ENCODE measurements at regions not wholly inside any gene's neighbourhood (a gene's known extent, or its start where the extent isn't known, plus 50 kb on each side); places are given as distances from the start of the nearest gene placed in this dataset.

- Histone ChIP-seq H3K36me3 (ENCODE audit: control insufficient read depth, insufficient read depth, low read length) (no peaks in the 10 kb centered on the region), H3K4me3 (ENCODE audit: low read depth, low read length) (no peak overlapping the region), H3K27me3 (ENCODE audit: control insufficient read depth, insufficient read depth, low read length) (no peaks in the 10 kb centered on the region)
- TF ChIP-seq CTCF (IDR thresholded peaks at IDR 0.05; ENCODE audit: insufficient read depth, low read length, poor library complexity, severe bottlenecking) = no peak
- no peak for DNase-seq (ENCODE audit: low read depth)
Observed at GRCh38 chr14:101246894-101247841, 314.1 kb upstream of the DIO3 start.

- no peak for DNase-seq (ENCODE audit: low read depth)
- peaks cover 2% of the 10 kb centered on the region for H3K27me3 ChIP-seq (ENCODE audit: control insufficient read depth, insufficient read depth, low read length)
- no peak overlapping the region for H3K4me3 ChIP-seq (ENCODE audit: low read depth, low read length)
- H3K36me3 ChIP-seq (ENCODE audit: control insufficient read depth, insufficient read depth, low read length) = no peaks in the 10 kb centered on the region
- TF ChIP-seq CTCF (IDR thresholded peaks at IDR 0.05; ENCODE audit: insufficient read depth, low read length, poor library complexity, severe bottlenecking) = no peak
Observed at GRCh38 chr14:101247842-101248725, 313.2 kb upstream of the DIO3 start.

GRCh38 chr14:101248840-101249675 lies 312.2 kb upstream of the DIO3 start:
- H3K4me3 ChIP-seq (ENCODE audit: low read depth, low read length) = no peak overlapping the region
- no peaks in the 10 kb centered on the region for H3K36me3 ChIP-seq (ENCODE audit: control insufficient read depth, insufficient read depth, low read length)
- H3K27me3 ChIP-seq (ENCODE audit: control insufficient read depth, insufficient read depth, low read length) = peaks cover 4% of the 10 kb centered on the region
- DNase-seq (ENCODE audit: low read depth) = no peak
- TF ChIP-seq CTCF (IDR thresholded peaks at IDR 0.05; ENCODE audit: insufficient read depth, low read length, poor library complexity, severe bottlenecking) = no peak

GRCh38 chr14:101249676-101250036 lies 311.6 kb upstream of the DIO3 start:
- H3K27me3 ChIP-seq (ENCODE audit: control insufficient read depth, insufficient read depth, low read length) = peaks cover 4% of the 10 kb centered on the region
- TF ChIP-seq CTCF (IDR thresholded peaks at IDR 0.05; ENCODE audit: insufficient read depth, low read length, poor library complexity, severe bottlenecking) = no peak
- H3K36me3 ChIP-seq (ENCODE audit: control insufficient read depth, insufficient read depth, low read length) = no peaks in the 10 kb centered on the region
- DNase-seq (ENCODE audit: low read depth) = no peak
- no peak overlapping the region for H3K4me3 ChIP-seq (ENCODE audit: low read depth, low read length)

GRCh38 chr14:101250336-101250947 lies 310.9 kb upstream of the DIO3 start:
- no peak for TF ChIP-seq CTCF (IDR thresholded peaks at IDR 0.05; ENCODE audit: insufficient read depth, low read length, poor library complexity, severe bottlenecking)
- Histone ChIP-seq H3K4me3 (ENCODE audit: low read depth, low read length) (no peak overlapping the region), H3K36me3 (ENCODE audit: control insufficient read depth, insufficient read depth, low read length) (no peaks in the 10 kb centered on the region), H3K27me3 (ENCODE audit: control insufficient read depth, insufficient read depth, low read length) (peaks cover 4% of the 10 kb centered on the region)
- no peak for DNase-seq (ENCODE audit: low read depth)

Measured in kidney epithelial cell (primary cell).